ENCODE measurements at regions not wholly inside any gene's neighbourhood (a gene's known extent, or its start where the extent isn't known, plus 50 kb on each side); places are given as distances from the start of the nearest gene placed in this dataset.
A peak's percentile ranks its signal among the peaks of the same experiment; 100 is the strongest.

GRCh38 chr11:109968781-109969180 is 124.4 kb upstream of the ZC3H12C start:
- no peak overlapping the region for H3K4me2 ChIP-seq
- no peaks in the 10 kb centered on the region for H3F3A ChIP-seq (ENCODE audit: low read depth)
- peaks cover 3% of the 10 kb centered on the region for H3K27me3 Mint-ChIP-seq (ENCODE audit: insufficient read depth, low read depth)
- H3K9me3 Mint-ChIP-seq = no peaks in the 10 kb centered on the region
- H3K4me3 ChIP-seq = no peak overlapping the region
- no peak overlapping the region for H3K9ac ChIP-seq
- peaks cover 16% of the 10 kb centered on the region for H3K4me1 ChIP-seq
- H3K4me1 Mint-ChIP-seq = peaks cover 6% of the 10 kb centered on the region
- H3K27ac Mint-ChIP-seq = no peak overlapping the region
- H3K27ac ChIP-seq = no peak overlapping the region
- H3K36me3 ChIP-seq = no peaks in the 10 kb centered on the region
- no peaks in the 10 kb centered on the region for H3K9me3 ChIP-seq (ENCODE audit: low read depth)
- H3K4me3 Mint-ChIP-seq = no peak overlapping the region
- no peak for DNase-seq (ENCODE audit: low spot score)
- no peaks in the 10 kb centered on the region for H4K20me1 ChIP-seq (ENCODE audit: low read depth)
- no peaks in the 10 kb centered on the region for H3K79me2 ChIP-seq (ENCODE audit: low read depth)
- TF ChIP-seq EZH2 (IDR thresholded peaks at IDR 0.05) (no peak), EZH2phosphoT487 (IDR thresholded peaks at IDR 0.05) (no peak), CTCF (IDR thresholded peaks at IDR 0.05) (no peak)
- no peaks in the 10 kb centered on the region for H3K27me3 ChIP-seq
- no peak overlapping the region for H2AFZ ChIP-seq (replicated peaks)
- no peaks in the 10 kb centered on the region for H3K36me3 Mint-ChIP-seq

- H3K79me2 ChIP-seq (ENCODE audit: low read depth) = no peaks in the 10 kb centered on the region
- no peaks in the 10 kb centered on the region for H3K27me3 ChIP-seq
- no peak overlapping the region for H3K9ac ChIP-seq
- Mint-ChIP-seq H3K9me3 (no peaks in the 10 kb centered on the region), H3K4me3 (no peak overlapping the region), H3K4me1 (peaks cover 6% of the 10 kb centered on the region), H3K27ac (no peak overlapping the region), H3K36me3 (no peaks in the 10 kb centered on the region), H3K27me3 (ENCODE audit: insufficient read depth, low read depth) (peaks cover 3% of the 10 kb centered on the region)
- H3F3A ChIP-seq (ENCODE audit: low read depth) = no peaks in the 10 kb centered on the region
- no peak overlapping the region for H3K27ac ChIP-seq
- TF ChIP-seq EZH2phosphoT487 (IDR thresholded peaks at IDR 0.05) (no peak), EZH2 (IDR thresholded peaks at IDR 0.05) (no peak), CTCF (IDR thresholded peaks at IDR 0.05) (no peak)
- H3K36me3 ChIP-seq = no peaks in the 10 kb centered on the region
- no peak overlapping the region for H3K4me3 ChIP-seq
- peak overlapping the region; percentile 11 for H3K4me2 ChIP-seq
- no peaks in the 10 kb centered on the region for H3K9me3 ChIP-seq (ENCODE audit: low read depth)
- DNase-seq (ENCODE audit: low spot score) = no peak
- no peaks in the 10 kb centered on the region for H4K20me1 ChIP-seq (ENCODE audit: low read depth)
- H2AFZ ChIP-seq (replicated peaks) = peak overlapping the region; percentile 32
- peaks cover 17% of the 10 kb centered on the region for H3K4me1 ChIP-seq
Observed at GRCh38 chr11:109970516-109971183, 122.5 kb upstream of the ZC3H12C start.

GRCh38 chr11:109971184-109971523 is 122.0 kb upstream of the ZC3H12C start:
- H3K36me3 ChIP-seq = no peaks in the 10 kb centered on the region
- peak; percentile 12 for DNase-seq (ENCODE audit: low spot score)
- Mint-ChIP-seq H3K36me3 (no peaks in the 10 kb centered on the region), H3K4me3 (no peak overlapping the region), H3K27me3 (ENCODE audit: insufficient read depth, low read depth) (peaks cover 3% of the 10 kb centered on the region), H3K4me1 (peaks cover 6% of the 10 kb centered on the region), H3K27ac (no peak overlapping the region), H3K9me3 (no peaks in the 10 kb centered on the region)
- H3K27me3 ChIP-seq = no peaks in the 10 kb centered on the region
- H2AFZ ChIP-seq (replicated peaks) = peak overlapping the region; percentile 32
- H3K9ac ChIP-seq = no peak overlapping the region
- peaks cover 17% of the 10 kb centered on the region for H3K4me1 ChIP-seq
- no peak overlapping the region for H3K4me3 ChIP-seq
- no peaks in the 10 kb centered on the region for H3F3A ChIP-seq (ENCODE audit: low read depth)
- TF ChIP-seq EZH2 (IDR thresholded peaks at IDR 0.05) (no peak), CTCF (IDR thresholded peaks at IDR 0.05) (no peak)
- no peaks in the 10 kb centered on the region for H3K9me3 ChIP-seq (ENCODE audit: low read depth)
- H4K20me1 ChIP-seq (ENCODE audit: low read depth) = no peaks in the 10 kb centered on the region
- peak overlapping the region; percentile 11 for H3K4me2 ChIP-seq
- no peaks in the 10 kb centered on the region for H3K79me2 ChIP-seq (ENCODE audit: low read depth)
- no peak overlapping the region for H3K27ac ChIP-seq
